ENCODE measurements at regions not wholly inside any gene's neighbourhood (a gene's known extent, or its start where the extent isn't known, plus 50 kb on each side); places are given as distances from the start of the nearest gene placed in this dataset.

GRCh38 chr12:14075797-14076393 is 94.5 kb upstream of the GRIN2B start:
- Histone ChIP-seq H3K4me1 (ENCODE audit: control insufficient read depth in 4 of 4, insufficient read depth in 4 of 4, low read length in 3 of 4) (no peaks in the 10 kb centered on the region), H3K9me3 (ENCODE audit: control insufficient read depth in 4 of 4, low read length in 3 of 4) (peaks cover 0 to 7% (median 2%) of the 10 kb centered on the region in 4 donors), H3K27ac (ENCODE audit: low read depth in 1 of 2, low read length in 2 of 2) (no peak overlapping the region), H3K27me3 (ENCODE audit: control insufficient read depth in 4 of 4, insufficient read depth in 4 of 4, low read length in 3 of 4) (no peaks in the 10 kb centered on the region), H3K36me3 (ENCODE audit: control insufficient read depth in 4 of 4, insufficient read depth in 3 of 4, low read depth in 1 of 4, low read length in 3 of 4) (no peaks in the 10 kb centered on the region), H3K9ac (ENCODE audit: low read depth in 1 of 2, low read length in 2 of 2) (no peak overlapping the region), H3K4me3 (ENCODE audit: low read depth in 1 of 3, low read length in 3 of 3) (no peak overlapping the region)
- WGBS = 66% methylated on average over 2 of the region's 2 CpGs
- no peak for DNase-seq (ENCODE audit: low spot score)
- TF ChIP-seq RXRA (IDR thresholded peaks at IDR 0.05) = no peak
- TF ChIP-seq JUND (IDR thresholded peaks at IDR 0.05) = no peak
- no peak for TF ChIP-seq RAD21 (IDR thresholded peaks at IDR 0.05)
- no peak for TF ChIP-seq SP1 (IDR thresholded peaks at IDR 0.05)
- no peak for TF ChIP-seq REST (IDR thresholded peaks at IDR 0.05)
- no peak for TF ChIP-seq YY1 (IDR thresholded peaks at IDR 0.05)
- no peak for TF ChIP-seq EGR1 (IDR thresholded peaks at IDR 0.05; ENCODE audit: low read depth in 2 of 2)
- no peak for TF ChIP-seq GABPA (IDR thresholded peaks at IDR 0.05 in 1 of 2, conservative IDR thresholded peaks at IDR 0.05 in 1 of 2)
- TF ChIP-seq, protein P1, sequence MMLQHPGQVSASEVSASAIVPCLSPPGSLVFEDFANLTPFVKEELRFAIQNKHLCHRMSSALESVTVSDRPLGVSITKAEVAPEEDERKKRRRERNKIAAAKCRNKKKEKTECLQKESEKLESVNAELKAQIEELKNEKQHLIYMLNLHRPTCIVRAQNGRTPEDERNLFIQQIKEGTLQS (IDR thresholded peaks at IDR 0.05) = no peak
- TF ChIP-seq MAX (IDR thresholded peaks at IDR 0.05) = no peak
- TF ChIP-seq HNF4A (conservative IDR thresholded peaks at IDR 0.05) = no peak
- no peak for TF ChIP-seq FOXA1 (IDR thresholded peaks at IDR 0.05)

DNA sequence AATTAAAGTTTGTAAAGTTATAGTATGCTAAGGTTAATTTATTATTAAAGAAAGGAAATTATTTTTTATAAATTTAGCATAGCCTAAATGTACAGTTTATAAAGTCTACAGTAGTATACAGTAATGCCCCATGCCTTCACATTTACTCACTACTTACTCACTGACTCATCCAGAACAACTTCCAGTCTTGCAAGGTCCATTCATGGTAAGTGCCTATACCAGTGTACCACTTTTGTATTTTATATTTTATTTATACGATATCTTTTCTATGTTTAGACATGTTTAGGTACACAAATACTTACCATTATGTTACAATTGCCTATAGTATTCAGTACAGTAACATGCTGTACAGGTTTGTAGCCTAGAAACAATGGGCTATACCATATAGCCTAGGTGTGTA is 95.1 kb upstream of the GRIN2B start:
- Histone ChIP-seq H3K4me3 (ENCODE audit: low read depth in 1 of 3, low read length in 3 of 3) (no peak overlapping the region), H3K27me3 (ENCODE audit: control insufficient read depth in 4 of 4, insufficient read depth in 4 of 4, low read length in 3 of 4) (no peaks in the 10 kb centered on the region), H3K27ac (ENCODE audit: low read depth in 1 of 2, low read length in 2 of 2) (no peak overlapping the region), H3K4me1 (ENCODE audit: control insufficient read depth in 4 of 4, insufficient read depth in 4 of 4, low read length in 3 of 4) (no peaks in the 10 kb centered on the region), H3K9me3 (ENCODE audit: control insufficient read depth in 4 of 4, low read length in 3 of 4) (peaks cover 0 to 7% (median 2%) of the 10 kb centered on the region in 4 donors), H3K36me3 (ENCODE audit: control insufficient read depth in 4 of 4, insufficient read depth in 3 of 4, low read depth in 1 of 4, low read length in 3 of 4) (no peaks in the 10 kb centered on the region), H3K9ac (ENCODE audit: low read depth in 1 of 2, low read length in 2 of 2) (no peak overlapping the region)
- WGBS = 73% methylated on average over 1 of the region's 1 CpG
- no peak for DNase-seq (ENCODE audit: low spot score)
- TF ChIP-seq RXRA (IDR thresholded peaks at IDR 0.05) (no peak), GABPA (IDR thresholded peaks at IDR 0.05 in 1 of 2, conservative IDR thresholded peaks at IDR 0.05 in 1 of 2) (no peak), HNF4G (IDR thresholded peaks at IDR 0.05) (no peak), SP1 (IDR thresholded peaks at IDR 0.05) (no peak), RAD21 (IDR thresholded peaks at IDR 0.05) (no peak), REST (IDR thresholded peaks at IDR 0.05) (no peak)
- TF ChIP-seq, protein P1 (IDR thresholded peaks at IDR 0.05) = no peak

Data from liver (tissue), 7 donors.